ENCODE measurements at regions not wholly inside any gene's neighbourhood (a gene's known extent, or its start where the extent isn't known, plus 50 kb on each side); places are given as distances from the start of the nearest gene placed in this dataset.

DNA sequence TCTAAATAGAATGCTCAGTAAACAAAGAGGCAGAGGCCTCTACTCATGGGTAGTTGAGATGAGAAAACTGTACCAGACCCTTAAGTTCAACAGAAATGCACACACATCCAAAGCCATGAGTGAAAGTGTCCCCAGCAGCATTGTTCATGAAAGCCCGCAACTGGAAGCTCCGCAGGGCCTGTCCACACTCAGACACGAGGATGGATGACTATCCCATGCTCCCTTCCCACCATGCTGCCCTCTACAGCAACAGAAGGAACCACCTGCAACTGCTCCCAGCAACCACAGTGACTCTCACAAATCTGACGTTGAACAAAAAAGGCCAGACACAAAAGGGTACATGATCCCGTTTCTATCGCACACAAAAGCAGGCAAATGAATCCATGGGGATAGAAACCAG lies 76.9 kb upstream of the ANO1 start:
- Histone ChIP-seq H3K4me3 (no peak overlapping the region), H3K9me3 (no peaks in the 10 kb centered on the region), H3K36me3 (no peaks in the 10 kb centered on the region), H3K4me1 (peaks cover 0 to 7% (median 0%) of the 10 kb centered on the region in 4 donors), H3K27ac (no peak overlapping the region), H3K27me3 (no peaks in the 10 kb centered on the region)
- intact Hi-C loops (cut with DNase I; ENCODE audit: low total_unique reads) (no loop called here), in situ Hi-C loops (cut with MboI; ENCODE audit: low pct_ligation_motif_present in 1 of 4, low pct_unique_long_range_greater_than_20kb in 1 of 4, low sequenced_read_pairs in 3 of 4) (no loop called here)
- no peak for DNase-seq
- WGBS, 2 donors (ENCODE audit: low coverage in 1 of 2) = 86 to 95% methylated on average over 3 to 6 of the region's 6 CpGs
- TF ChIP-seq, protein P1, sequence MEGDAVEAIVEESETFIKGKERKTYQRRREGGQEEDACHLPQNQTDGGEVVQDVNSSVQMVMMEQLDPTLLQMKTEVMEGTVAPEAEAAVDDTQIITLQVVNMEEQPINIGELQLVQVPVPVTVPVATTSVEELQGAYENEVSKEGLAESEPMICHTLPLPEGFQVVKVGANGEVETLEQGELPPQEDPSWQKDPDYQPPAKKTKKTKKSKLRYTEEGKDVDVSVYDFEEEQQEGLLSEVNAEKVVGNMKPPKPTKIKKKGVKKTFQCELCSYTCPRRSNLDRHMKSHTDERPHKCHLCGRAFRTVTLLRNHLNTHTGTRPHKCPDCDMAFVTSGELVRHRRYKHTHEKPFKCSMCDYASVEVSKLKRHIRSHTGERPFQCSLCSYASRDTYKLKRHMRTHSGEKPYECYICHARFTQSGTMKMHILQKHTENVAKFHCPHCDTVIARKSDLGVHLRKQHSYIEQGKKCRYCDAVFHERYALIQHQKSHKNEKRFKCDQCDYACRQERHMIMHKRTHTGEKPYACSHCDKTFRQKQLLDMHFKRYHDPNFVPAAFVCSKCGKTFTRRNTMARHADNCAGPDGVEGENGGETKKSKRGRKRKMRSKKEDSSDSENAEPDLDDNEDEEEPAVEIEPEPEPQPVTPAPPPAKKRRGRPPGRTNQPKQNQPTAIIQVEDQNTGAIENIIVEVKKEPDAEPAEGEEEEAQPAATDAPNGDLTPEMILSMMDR (IDR thresholded peaks at IDR 0.05) = no peak

GRCh38 chr11:70002433-70002832 lies 75.7 kb upstream of the ANO1 start:
- H3K4me1 ChIP-seq = peaks cover 0 to 7% (median 0%) of the 10 kb centered on the region in 4 donors
- no peak for TF ChIP-seq POLR2AphosphoS5 (IDR thresholded peaks at IDR 0.05)
- TF ChIP-seq, protein P1 (IDR thresholded peaks at IDR 0.05) = no peak
- no peak for TF ChIP-seq EP300 (IDR thresholded peaks at IDR 0.05; ENCODE audit: low read depth)
- no peak for TF ChIP-seq POLR2A (IDR thresholded peaks at IDR 0.05)
- 67 to 92% methylated on average over 4 to 8 of the region's 8 CpGs for WGBS, 2 donors (ENCODE audit: low coverage in 1 of 2)

DNA sequence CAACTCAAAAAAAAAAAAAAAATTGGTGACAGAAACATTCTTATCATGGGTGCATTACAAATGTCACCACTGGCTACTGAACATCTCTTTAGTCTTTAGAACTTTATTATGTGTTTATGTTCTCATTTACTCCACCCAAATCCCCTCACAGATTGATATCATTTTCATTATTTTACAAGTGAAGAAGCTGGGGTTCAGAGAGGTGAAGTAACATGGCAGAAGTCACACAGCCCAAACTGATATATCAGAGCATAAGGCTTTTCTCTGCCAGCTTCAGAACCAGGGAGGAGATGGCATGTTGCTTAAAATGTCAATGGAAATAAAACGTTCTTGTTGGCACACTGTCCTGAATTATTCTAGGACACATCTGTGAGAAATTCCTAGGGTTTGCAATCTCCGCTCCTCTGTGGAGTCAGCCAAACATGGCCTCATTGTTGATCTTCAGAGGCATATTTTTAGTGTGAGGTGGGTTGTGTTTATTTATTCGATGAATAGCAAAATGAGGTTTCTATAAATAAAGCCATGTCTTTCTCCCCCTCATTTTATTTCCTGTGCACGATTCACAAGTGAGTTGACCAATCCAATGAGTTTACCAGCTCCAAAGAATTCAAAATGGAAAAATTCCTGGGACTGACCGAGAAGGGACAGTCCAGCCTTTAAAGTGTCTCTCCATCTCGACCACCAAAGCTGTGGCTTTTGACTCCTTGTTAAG lies 72.9 kb upstream of the ANO1 start:
- no peaks in the 10 kb centered on the region for H3K4me1 ChIP-seq
- DNase-seq = no peak
- no peak overlapping the region for H3K4me3 ChIP-seq
- TF ChIP-seq, protein P1 (IDR thresholded peaks at IDR 0.05) = no peak
- no peak for TF ChIP-seq POLR2A (IDR thresholded peaks at IDR 0.05)
- no peak for TF ChIP-seq POLR2AphosphoS5 (IDR thresholded peaks at IDR 0.05)
- TF ChIP-seq EP300 (IDR thresholded peaks at IDR 0.05; ENCODE audit: low read depth) = no peak
- in situ Hi-C loops (cut with MboI; ENCODE audit: low pct_ligation_motif_present in 1 of 4, low pct_unique_long_range_greater_than_20kb in 1 of 4, low sequenced_read_pairs in 3 of 4) (no loop called here), intact Hi-C loops (cut with DNase I; ENCODE audit: low total_unique reads) (no loop called here)
- 28 to 35% methylated on average over 5 to 6 of the region's 6 CpGs for WGBS, 2 donors (ENCODE audit: low coverage in 1 of 2)
- no peaks in the 10 kb centered on the region for H3K9me3 ChIP-seq
- H3K27me3 ChIP-seq = no peaks in the 10 kb centered on the region
- no peaks in the 10 kb centered on the region for H3K36me3 ChIP-seq
- no peak overlapping the region for H3K27ac ChIP-seq

More at GRCh38 chr11:70002433-70002832, 75.7 kb upstream of the ANO1 start:
- H3K36me3 ChIP-seq = no peaks in the 10 kb centered on the region
- DNase-seq = no peak
- no peak overlapping the region for H3K27ac ChIP-seq
- H3K27me3 ChIP-seq = no peaks in the 10 kb centered on the region
- intact Hi-C loops (cut with DNase I; ENCODE audit: low total_unique reads) (no loop called here), in situ Hi-C loops (cut with MboI; ENCODE audit: low pct_ligation_motif_present in 1 of 4, low pct_unique_long_range_greater_than_20kb in 1 of 4, low sequenced_read_pairs in 3 of 4) (no loop called here)
- no peaks in the 10 kb centered on the region for H3K9me3 ChIP-seq
- no peak overlapping the region for H3K4me3 ChIP-seq

- H3K36me3 ChIP-seq = no peaks in the 10 kb centered on the region
- H3K27me3 ChIP-seq = no peaks in the 10 kb centered on the region
- WGBS, 2 donors (ENCODE audit: low coverage in 1 of 2) = 81 to 92% methylated on average over 3 of the region's 3 CpGs
- in situ Hi-C loops (cut with MboI; ENCODE audit: low pct_ligation_motif_present in 1 of 4, low pct_unique_long_range_greater_than_20kb in 1 of 4, low sequenced_read_pairs in 3 of 4) = no loop called here
- intact Hi-C loops (cut with DNase I; ENCODE audit: low total_unique reads) = no loop called here
- H3K27ac ChIP-seq = no peak overlapping the region
- TF ChIP-seq EP300 (IDR thresholded peaks at IDR 0.05; ENCODE audit: low read depth) = no peak
- TF ChIP-seq POLR2A (IDR thresholded peaks at IDR 0.05) = no peak
- TF ChIP-seq, protein P1 (IDR thresholded peaks at IDR 0.05) = no peak
- no peak for TF ChIP-seq POLR2AphosphoS5 (IDR thresholded peaks at IDR 0.05)
- no peak overlapping the region for H3K4me3 ChIP-seq
- no peaks in the 10 kb centered on the region for H3K4me1 ChIP-seq
- no peak for DNase-seq
- no peaks in the 10 kb centered on the region for H3K9me3 ChIP-seq
Observed at GRCh38 chr11:70007796-70008195, 70.3 kb upstream of the ANO1 start.
